Spleen (tissue), 7 donors: ENCODE measurements at regions not wholly inside any gene's neighbourhood (a gene's known extent, or its start where the extent isn't known, plus 50 kb on each side); places are given as distances from the start of the nearest gene placed in this dataset.
"Not testable (repeated sequence)": the region's sequence is repeated elsewhere in the genome, so short reads cannot be mapped to it uniquely, and the experiment has no call there.

Experiments
- CTCF ChIP-seq, 11 experiments: fragments of 200-600 bp in 7 of 11; fragments of 450-650 bp in 4 of 11; sonication (generic) in 4 of 11; IDR thresholded peaks in 8 of 11; conservative IDR thresholded peaks in 3 of 11; 1 replicate in 7 of 11; 2 replicates in 4 of 11; pipeline versions ENCODE4 v1.4.0 to v1.8.0; 2016 to 2021; ENCODE audit warnings: antibody characterized with exemption in 11 of 11, inconsistent platforms in 4 of 11, mild to moderate bottlenecking in 1 of 11
- POLR2A ChIP-seq, 3 donors: fragments of 450-650 bp; IDR thresholded peaks; one replicate each; pipeline ENCODE4 v1.5.1; 2017; ENCODE audit warnings: antibody characterized with exemption in 3 of 3, mild to moderate bottlenecking in 1 of 3
- POLR2AphosphoS5 ChIP-seq, 3 donors: sonication (generic); formaldehyde crosslinking; IDR thresholded peaks; one replicate each; pipeline ENCODE4 v1.5.1; 2017; ENCODE audit warnings: antibody characterized with exemption in 3 of 3
- donor health status: DM: no; HTN: no; CAD: no; lungs with moderate emphysema.
- donor health status: DM: no; HTN: no; CAD: no.
- donor health status: DM: no; HTN: no; CAD: no.

GRCh38 chr15:84393386-84393936, 157.9 kb downstream of the GOLGA6L4 start:
- TF ChIP-seq CTCF (IDR thresholded peaks at IDR 0.05 in 8 of 11, conservative IDR thresholded peaks at IDR 0.05 in 3 of 11); POLR2A (IDR thresholded peaks at IDR 0.05); POLR2AphosphoS5 (IDR thresholded peaks at IDR 0.05): not testable (repeated sequence)
